CD4-positive, alpha-beta T cell (primary cell): ENCODE measurements at regions not wholly inside any gene's neighbourhood (a gene's known extent, or its start where the extent isn't known, plus 50 kb on each side); places are given as distances from the start of the nearest gene placed in this dataset.
"Not testable (repeated sequence)": the region's sequence is repeated elsewhere in the genome, so short reads cannot be mapped to it uniquely, and the experiment has no call there.

Experiments
- ATAC-seq: fragments of 200-7000 bp; cut with Tn5 transposase; one replicate; pipeline ENCODE4 v1.10.0; 2022; ENCODE audit warnings: mild to moderate bottlenecking; ENCODE audit not compliant: poor library complexity
- CTCF ChIA-PET: fragments of 350-600 bp; sonication (Branson Sonifier 250); formaldehyde crosslinking; loops from one replicate; lab custom pipeline; 2021; ENCODE audit warnings: antibody characterized with exemption, inconsistent platforms; lab: Charles Lee
- POLR2A ChIA-PET: fragments of 350-600 bp; sonication (Branson Sonifier 250); formaldehyde crosslinking; loops from one replicate; lab custom pipeline; 2021; ENCODE audit warnings: antibody characterized with exemption, inconsistent platforms; lab: Charles Lee
- DNase-seq, 14 experiments: peaks; one replicate each; pipeline ENCODE4 v3.0.0-alpha.2; 2013 to 2020; ENCODE audit warnings: mixed read lengths in 2 of 14
- H3K27ac ChIP-seq, 2 donors: one replicate each; pipeline versions ENCODE4 v1.5.1 to v1.7.0; 2013; ENCODE audit warnings: low read length in 2 of 2, low read depth in 1 of 2, mild to moderate bottlenecking in 1 of 2
- H3K27me3 ChIP-seq, 2 experiments: 1 replicate in 1 of 2; 2 replicates in 1 of 2; pipeline versions ENCODE4 v1.6.1 to v1.7.0; 2013; ENCODE audit warnings: low read length in 2 of 2, control low read depth in 1 of 2, mild to moderate bottlenecking in 1 of 2, moderate library complexity in 1 of 2; ENCODE audit not compliant: insufficient read depth in 2 of 2, control insufficient read depth in 1 of 2
- H3K36me3 ChIP-seq: one replicate; pipeline ENCODE4 v1.6.1; 2013; ENCODE audit warnings: low read length, control low read depth; ENCODE audit not compliant: insufficient read depth
- H3K4me1 ChIP-seq: one replicate; pipeline ENCODE4 v1.6.1; 2013; ENCODE audit warnings: low read length, control low read depth; ENCODE audit not compliant: insufficient read depth
- H3K4me3 ChIP-seq: one replicate; pipeline ENCODE4 v1.5.1; 2013; ENCODE audit warnings: mild to moderate bottlenecking, low read length, moderate library complexity
- H3K9me3 ChIP-seq, 2 experiments: 1 replicate in 1 of 2; 2 replicates in 1 of 2; pipeline versions ENCODE4 v1.6.1 to v1.7.0; 2013; ENCODE audit warnings: low read length in 2 of 2, mild to moderate bottlenecking in 2 of 2, control low read depth in 1 of 2, moderate library complexity in 1 of 2; ENCODE audit not compliant: control insufficient read depth in 1 of 2, insufficient read depth in 1 of 2
- H3K27ac Mint-ChIP-seq: one replicate; pipeline ENCODE4 v1.8.0; 2020; ENCODE audit warnings: mixed read lengths
- H3K27me3 Mint-ChIP-seq: one replicate; pipeline ENCODE4 v1.8.0; 2021; ENCODE audit warnings: mixed read lengths
- H3K36me3 Mint-ChIP-seq: one replicate; pipeline ENCODE4 v1.8.0; 2021; ENCODE audit warnings: low read depth, mixed read lengths
- H3K4me1 Mint-ChIP-seq: one replicate; pipeline ENCODE4 v1.8.0; 2021; ENCODE audit warnings: low read depth, mixed read lengths
- H3K4me3 Mint-ChIP-seq: one replicate; pipeline ENCODE4 v1.8.0; 2020; ENCODE audit warnings: mild to moderate bottlenecking, mixed read lengths
- H3K9me3 Mint-ChIP-seq: one replicate; pipeline ENCODE4 v1.8.0; 2020; ENCODE audit warnings: mixed read lengths
- intact Hi-C, 2 experiments: fragments of 100-400 bp; cut with DNase I in 1 of 2; cut with micrococcal nuclease in 1 of 2; formaldehyde crosslinking; loops; one replicate each; pipeline versions ENCODE4 v1.15.1 to v1.9.0; 2023 to 2025; cut with DNase I, micrococcal nuclease
- TF ChIP-seq, protein P1 (sequence below): fragments of 200-600 bp; IDR thresholded peaks from one replicate; pipeline ENCODE4 v1.8.0; 2022; ENCODE audit warnings: antibody characterized with exemption, mild to moderate bottlenecking

DNA sequence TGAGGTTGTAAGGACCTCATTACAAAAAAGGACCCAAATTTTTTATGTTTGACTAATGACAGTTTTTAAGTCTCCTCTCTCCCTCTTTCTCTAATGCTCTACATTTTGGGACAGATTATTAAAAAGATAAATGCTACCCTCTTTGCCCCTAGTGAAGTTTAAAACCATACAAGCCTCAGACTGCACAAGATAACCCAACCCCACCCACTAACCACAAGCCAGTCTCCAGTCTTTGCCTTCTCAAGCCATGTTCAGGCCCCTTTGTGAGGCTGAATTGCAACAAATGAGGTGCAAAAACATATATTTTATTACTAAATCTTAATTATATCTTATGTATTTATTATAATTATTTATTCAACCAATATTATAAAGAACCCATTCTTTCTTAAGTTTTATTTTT, 597.2 kb upstream of the BRINP3 start:
- POLR2A ChIA-PET, result no interaction called here
- no peak for DNase-seq
- no peaks in the 10 kb centered on the region for H3K27me3 ChIP-seq
- intact Hi-C loops, result loop anchor here in 1 of 2 experiments (2.0 kb wide), 1 partner anchor 16 kb away; no protein-coding TSS in a partner anchor
- H3K9me3 ChIP-seq, result peaks cover 0 to 4% of the 10 kb centered on the region in 2 experiments
- H3K36me3 ChIP-seq, result no peaks in the 10 kb centered on the region
- no peak overlapping the region for H3K4me3 Mint-ChIP-seq
- TF ChIP-seq, protein P1, sequence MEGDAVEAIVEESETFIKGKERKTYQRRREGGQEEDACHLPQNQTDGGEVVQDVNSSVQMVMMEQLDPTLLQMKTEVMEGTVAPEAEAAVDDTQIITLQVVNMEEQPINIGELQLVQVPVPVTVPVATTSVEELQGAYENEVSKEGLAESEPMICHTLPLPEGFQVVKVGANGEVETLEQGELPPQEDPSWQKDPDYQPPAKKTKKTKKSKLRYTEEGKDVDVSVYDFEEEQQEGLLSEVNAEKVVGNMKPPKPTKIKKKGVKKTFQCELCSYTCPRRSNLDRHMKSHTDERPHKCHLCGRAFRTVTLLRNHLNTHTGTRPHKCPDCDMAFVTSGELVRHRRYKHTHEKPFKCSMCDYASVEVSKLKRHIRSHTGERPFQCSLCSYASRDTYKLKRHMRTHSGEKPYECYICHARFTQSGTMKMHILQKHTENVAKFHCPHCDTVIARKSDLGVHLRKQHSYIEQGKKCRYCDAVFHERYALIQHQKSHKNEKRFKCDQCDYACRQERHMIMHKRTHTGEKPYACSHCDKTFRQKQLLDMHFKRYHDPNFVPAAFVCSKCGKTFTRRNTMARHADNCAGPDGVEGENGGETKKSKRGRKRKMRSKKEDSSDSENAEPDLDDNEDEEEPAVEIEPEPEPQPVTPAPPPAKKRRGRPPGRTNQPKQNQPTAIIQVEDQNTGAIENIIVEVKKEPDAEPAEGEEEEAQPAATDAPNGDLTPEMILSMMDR, result no peak
- no peaks in the 10 kb centered on the region for H3K36me3 Mint-ChIP-seq
- CTCF ChIA-PET, result no interaction called here
- H3K27ac ChIP-seq, result no peak overlapping the region
- no peak for ATAC-seq
- H3K27ac Mint-ChIP-seq, result no peak overlapping the region
- H3K4me3 ChIP-seq, result no peak overlapping the region
- H3K4me1 Mint-ChIP-seq, result no peaks in the 10 kb centered on the region
- H3K9me3 Mint-ChIP-seq, result peaks cover 11% of the 10 kb centered on the region
- H3K27me3 Mint-ChIP-seq, result no peaks in the 10 kb centered on the region
- no peaks in the 10 kb centered on the region for H3K4me1 ChIP-seq

DNA sequence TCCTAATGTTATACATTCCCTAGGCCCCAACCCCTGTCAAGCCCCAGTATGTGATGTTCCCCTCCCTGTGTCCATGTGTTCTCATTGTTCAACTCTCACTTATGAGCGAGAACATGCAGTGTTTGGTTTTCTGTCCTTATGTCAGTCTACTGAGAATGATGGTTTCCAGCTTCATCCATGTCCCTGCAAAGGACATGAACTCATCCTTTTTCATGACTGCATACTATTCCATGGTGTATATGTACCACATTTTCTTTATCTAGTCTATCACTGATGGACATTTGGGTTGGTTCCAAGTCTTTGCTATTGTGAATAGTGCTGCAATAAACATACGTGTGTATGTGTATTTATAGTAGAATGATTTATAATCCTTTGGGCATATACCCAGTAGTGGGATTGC, 605.4 kb upstream of the BRINP3 start:
- H3K36me3 ChIP-seq, H3K9me3 ChIP-seq, POLR2A ChIA-PET, ATAC-seq, H3K4me1 Mint-ChIP-seq, H3K27ac Mint-ChIP-seq, H3K27me3 ChIP-seq, H3K4me3 Mint-ChIP-seq, H3K36me3 Mint-ChIP-seq, intact Hi-C loops, H3K27me3 Mint-ChIP-seq, H3K4me3 ChIP-seq, CTCF ChIA-PET, H3K4me1 ChIP-seq, DNase-seq, H3K27ac ChIP-seq: not testable (repeated sequence)
- peaks cover 12% of the 10 kb centered on the region for H3K9me3 Mint-ChIP-seq

DNA sequence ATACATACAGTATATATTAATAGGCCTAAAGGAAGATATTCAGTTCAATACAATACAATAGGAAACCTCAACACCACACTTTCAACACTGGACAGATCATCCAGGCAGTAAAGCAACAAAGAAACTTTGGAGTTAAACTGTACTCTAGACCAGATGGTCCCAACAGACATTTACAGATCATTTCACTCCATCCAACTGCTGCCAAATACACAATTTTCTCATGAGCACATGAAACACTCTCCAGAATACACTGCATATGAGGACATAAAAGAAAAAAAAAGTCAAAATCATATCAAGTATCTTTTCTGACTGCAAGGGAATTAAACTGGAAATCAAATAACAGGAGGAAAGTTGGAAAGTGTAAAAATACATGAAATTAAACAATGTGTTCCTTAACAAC, 607.5 kb upstream of the BRINP3 start:
- no peaks in the 10 kb centered on the region for H3K36me3 ChIP-seq
- Mint-ChIP-seq H3K36me3 (no peaks in the 10 kb centered on the region), H3K27me3 (no peaks in the 10 kb centered on the region), H3K9me3 (peaks cover 10% of the 10 kb centered on the region), H3K4me3 (no peak overlapping the region), H3K27ac (no peak overlapping the region), H3K4me1 (no peaks in the 10 kb centered on the region)
- TF ChIP-seq, protein P1, result no peak
- ATAC-seq (no peak), DNase-seq (no peak)
- ChIA-PET POLR2A (no interaction called here), CTCF (no interaction called here)
- intact Hi-C loops, result no loop called here
- no peaks in the 10 kb centered on the region for H3K9me3 ChIP-seq
- H3K27ac ChIP-seq, result no peak overlapping the region
- H3K4me1 ChIP-seq, result no peaks in the 10 kb centered on the region
- no peaks in the 10 kb centered on the region for H3K27me3 ChIP-seq
- no peak overlapping the region for H3K4me3 ChIP-seq

DNA sequence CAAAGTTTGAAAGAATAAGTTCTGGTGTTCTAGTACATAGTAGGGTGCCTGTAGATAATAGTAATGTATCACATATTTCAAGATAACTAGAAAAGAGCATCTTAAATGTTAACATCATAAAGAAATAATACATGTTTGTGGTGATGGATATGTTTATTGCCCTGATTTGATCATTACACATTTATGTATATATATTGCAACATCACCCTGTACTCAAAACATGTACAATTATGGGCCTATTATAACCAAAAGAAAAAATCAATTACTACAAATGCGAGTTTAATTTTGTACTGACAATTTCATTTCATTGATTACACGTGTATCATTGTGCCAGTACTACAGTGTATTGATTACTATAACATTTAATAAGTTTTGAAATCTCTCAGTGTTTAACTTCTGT, 609.2 kb upstream of the BRINP3 start:
- Mint-ChIP-seq H3K36me3 (no peaks in the 10 kb centered on the region), H3K4me1 (no peaks in the 10 kb centered on the region), H3K27ac (no peak overlapping the region), H3K4me3 (no peak overlapping the region), H3K27me3 (no peaks in the 10 kb centered on the region), H3K9me3 (peaks cover 16% of the 10 kb centered on the region)
- Histone ChIP-seq H3K27ac (no peak overlapping the region), H3K9me3 (no peaks in the 10 kb centered on the region), H3K27me3 (no peaks in the 10 kb centered on the region), H3K4me1 (no peaks in the 10 kb centered on the region), H3K4me3 (no peak overlapping the region), H3K36me3 (no peaks in the 10 kb centered on the region)
- intact Hi-C loops, result no loop called here
- TF ChIP-seq, protein P1, result no peak
- CTCF ChIA-PET, result no interaction called here
- ATAC-seq, result no peak
- no peak for DNase-seq
- POLR2A ChIA-PET, result no interaction called here
